ENCODE measurements at regions not wholly inside any gene's neighbourhood (a gene's known extent, or its start where the extent isn't known, plus 50 kb on each side); places are given as distances from the start of the nearest gene placed in this dataset.

DNA sequence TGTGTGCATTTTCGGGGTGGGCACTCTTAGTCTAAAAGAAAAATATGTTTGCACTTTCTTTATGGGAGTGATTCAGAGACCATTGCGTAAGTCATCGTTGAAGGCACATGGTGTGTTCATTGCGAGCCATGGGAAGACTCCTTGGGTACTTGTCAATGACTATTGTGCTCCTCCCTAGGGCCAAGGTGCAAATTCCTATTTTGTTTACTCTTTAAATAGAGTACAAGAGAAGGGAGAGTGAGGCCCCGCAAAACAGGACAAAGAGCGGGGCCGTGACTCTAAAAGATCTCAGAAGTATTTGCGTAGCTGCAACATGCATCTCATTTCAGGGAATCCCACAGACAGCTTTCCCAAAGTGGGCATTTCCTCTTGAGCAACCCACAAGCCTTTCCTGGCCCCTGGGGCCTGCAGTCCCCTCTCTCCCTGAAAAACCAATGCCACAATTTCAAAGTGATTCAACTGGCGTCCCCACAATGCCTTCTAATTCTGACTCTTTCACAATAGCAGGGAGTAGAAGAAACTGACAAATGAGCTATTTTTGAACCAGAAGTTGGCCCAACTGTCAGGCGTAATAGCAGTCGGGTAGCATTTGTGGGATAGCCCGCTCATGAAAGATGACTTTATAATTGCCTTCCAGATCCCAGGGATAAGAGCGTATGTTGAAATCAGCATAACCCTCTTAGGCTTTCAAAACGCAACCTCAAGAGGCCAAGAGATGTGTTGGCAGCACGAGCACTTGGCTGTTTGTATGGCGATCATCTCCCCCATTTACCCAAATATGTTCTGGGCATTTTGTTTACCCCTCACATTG lies 277.9 kb upstream of the BMP2 start (continued):
- TF ChIP-seq, protein P1, sequence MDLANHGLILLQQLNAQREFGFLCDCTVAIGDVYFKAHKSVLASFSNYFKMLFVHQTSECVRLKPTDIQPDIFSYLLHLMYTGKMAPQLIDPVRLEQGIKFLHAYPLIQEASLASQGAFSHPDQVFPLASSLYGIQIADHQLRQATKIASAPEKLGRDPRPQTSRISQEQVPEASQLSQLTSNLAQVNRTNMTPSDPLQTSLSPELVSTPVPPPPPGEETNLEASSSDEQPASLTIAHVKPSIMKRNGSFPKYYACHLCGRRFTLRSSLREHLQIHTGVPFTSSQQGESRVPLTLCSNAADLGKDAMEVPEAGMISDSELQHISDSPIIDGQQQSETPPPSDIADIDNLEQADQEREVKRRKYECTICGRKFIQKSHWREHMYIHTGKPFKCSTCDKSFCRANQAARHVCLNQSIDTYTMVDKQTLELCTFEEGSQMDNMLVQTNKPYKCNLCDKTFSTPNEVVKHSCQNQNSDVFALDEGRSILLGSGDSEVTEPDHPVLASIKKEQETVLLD (CRISPR knock-in tag; IDR thresholded peaks at IDR 0.05; ENCODE audit: low read depth) = no peak
- TF ChIP-seq U2AF2 (IDR thresholded peaks at IDR 0.05; ENCODE audit: low read depth, low read length) (no peak), FOSL2 (CRISPR knock-in tag; IDR thresholded peaks at IDR 0.05) (peak; percentile 80), RFXAP (CRISPR knock-in tag; IDR thresholded peaks at IDR 0.05; ENCODE audit: borderline replicate concordance) (no peak), FOXJ3 (CRISPR knock-in tag; IDR thresholded peaks at IDR 0.05; ENCODE audit: borderline replicate concordance) (no peak), ZNF460 (CRISPR knock-in tag; IDR thresholded peaks at IDR 0.05; ENCODE audit: borderline replicate concordance) (no peak), KDM6A (CRISPR knock-in tag; IDR thresholded peaks at IDR 0.05; ENCODE audit: low read depth) (peak; percentile 38; the same call in 1 of the 2 replicates), ZNF598 (CRISPR knock-in tag; IDR thresholded peaks at IDR 0.05; ENCODE audit: borderline replicate concordance) (no peak), ZNF263 (CRISPR knock-in tag; IDR thresholded peaks at IDR 0.05) (no peak), BRD4 (CRISPR knock-in tag; IDR thresholded peaks at IDR 0.05) (no peak), ZKSCAN8 (CRISPR knock-in tag; IDR thresholded peaks at IDR 0.05; ENCODE audit: borderline replicate concordance) (no peak), ZNF124 (CRISPR knock-in tag; IDR thresholded peaks at IDR 0.05) (no peak)
- TF ChIP-seq, protein P2, sequence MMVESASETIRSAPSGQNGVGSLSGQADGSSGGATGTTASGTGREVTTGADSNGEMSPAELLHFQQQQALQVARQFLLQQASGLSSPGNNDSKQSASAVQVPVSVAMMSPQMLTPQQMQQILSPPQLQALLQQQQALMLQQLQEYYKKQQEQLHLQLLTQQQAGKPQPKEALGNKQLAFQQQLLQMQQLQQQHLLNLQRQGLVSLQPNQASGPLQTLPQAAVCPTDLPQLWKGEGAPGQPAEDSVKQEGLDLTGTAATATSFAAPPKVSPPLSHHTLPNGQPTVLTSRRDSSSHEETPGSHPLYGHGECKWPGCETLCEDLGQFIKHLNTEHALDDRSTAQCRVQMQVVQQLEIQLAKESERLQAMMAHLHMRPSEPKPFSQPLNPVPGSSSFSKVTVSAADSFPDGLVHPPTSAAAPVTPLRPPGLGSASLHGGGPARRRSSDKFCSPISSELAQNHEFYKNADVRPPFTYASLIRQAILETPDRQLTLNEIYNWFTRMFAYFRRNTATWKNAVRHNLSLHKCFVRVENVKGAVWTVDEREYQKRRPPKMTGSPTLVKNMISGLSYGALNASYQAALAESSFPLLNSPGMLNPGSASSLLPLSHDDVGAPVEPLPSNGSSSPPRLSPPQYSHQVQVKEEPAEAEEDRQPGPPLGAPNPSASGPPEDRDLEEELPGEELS (CRISPR knock-in tag; IDR thresholded peaks at IDR 0.05) = peak; percentile 41; the same call in 1 of the 2 replicates
- TF ChIP-seq, protein P3, sequence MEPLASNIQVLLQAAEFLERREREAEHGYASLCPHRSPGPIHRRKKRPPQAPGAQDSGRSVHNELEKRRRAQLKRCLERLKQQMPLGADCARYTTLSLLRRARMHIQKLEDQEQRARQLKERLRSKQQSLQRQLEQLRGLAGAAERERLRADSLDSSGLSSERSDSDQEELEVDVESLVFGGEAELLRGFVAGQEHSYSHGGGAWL (CRISPR knock-in tag; IDR thresholded peaks at IDR 0.05) = no peak
- TF ChIP-seq, protein P4, sequence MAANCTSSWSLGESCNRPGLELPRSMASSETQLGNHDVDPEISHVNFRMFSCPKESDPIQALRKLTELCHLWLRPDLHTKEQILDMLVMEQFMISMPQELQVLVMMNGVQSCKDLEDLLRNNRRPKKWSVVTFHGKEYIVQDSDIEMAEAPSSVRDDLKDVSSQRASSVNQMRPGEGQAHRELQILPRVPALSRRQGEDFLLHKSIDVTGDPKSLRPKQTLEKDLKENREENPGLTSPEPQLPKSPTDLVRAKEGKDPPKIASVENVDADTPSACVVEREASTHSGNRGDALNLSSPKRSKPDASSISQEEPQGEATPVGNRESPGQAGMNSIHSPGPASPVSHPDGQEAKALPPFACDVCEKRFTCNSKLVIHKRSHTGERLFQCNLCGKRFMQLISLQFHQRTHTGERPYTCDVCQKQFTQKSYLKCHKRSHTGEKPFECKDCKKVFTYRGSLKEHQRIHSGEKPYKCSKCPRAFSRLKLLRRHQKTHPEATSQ (CRISPR knock-in tag; IDR thresholded peaks at IDR 0.05; ENCODE audit: borderline replicate concordance) = no peak
- TF ChIP-seq, protein P5, sequence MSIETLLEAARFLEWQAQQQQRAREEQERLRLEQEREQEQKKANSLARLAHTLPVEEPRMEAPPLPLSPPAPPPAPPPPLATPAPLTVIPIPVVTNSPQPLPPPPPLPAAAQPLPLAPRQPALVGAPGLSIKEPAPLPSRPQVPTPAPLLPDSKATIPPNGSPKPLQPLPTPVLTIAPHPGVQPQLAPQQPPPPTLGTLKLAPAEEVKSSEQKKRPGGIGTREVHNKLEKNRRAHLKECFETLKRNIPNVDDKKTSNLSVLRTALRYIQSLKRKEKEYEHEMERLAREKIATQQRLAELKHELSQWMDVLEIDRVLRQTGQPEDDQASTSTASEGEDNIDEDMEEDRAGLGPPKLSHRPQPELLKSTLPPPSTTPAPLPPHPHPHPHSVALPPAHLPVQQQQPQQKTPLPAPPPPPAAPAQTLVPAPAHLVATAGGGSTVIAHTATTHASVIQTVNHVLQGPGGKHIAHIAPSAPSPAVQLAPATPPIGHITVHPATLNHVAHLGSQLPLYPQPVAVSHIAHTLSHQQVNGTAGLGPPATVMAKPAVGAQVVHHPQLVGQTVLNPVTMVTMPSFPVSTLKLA (IDR thresholded peaks at IDR 0.05) = no peak
- TF ChIP-seq, protein P6, sequence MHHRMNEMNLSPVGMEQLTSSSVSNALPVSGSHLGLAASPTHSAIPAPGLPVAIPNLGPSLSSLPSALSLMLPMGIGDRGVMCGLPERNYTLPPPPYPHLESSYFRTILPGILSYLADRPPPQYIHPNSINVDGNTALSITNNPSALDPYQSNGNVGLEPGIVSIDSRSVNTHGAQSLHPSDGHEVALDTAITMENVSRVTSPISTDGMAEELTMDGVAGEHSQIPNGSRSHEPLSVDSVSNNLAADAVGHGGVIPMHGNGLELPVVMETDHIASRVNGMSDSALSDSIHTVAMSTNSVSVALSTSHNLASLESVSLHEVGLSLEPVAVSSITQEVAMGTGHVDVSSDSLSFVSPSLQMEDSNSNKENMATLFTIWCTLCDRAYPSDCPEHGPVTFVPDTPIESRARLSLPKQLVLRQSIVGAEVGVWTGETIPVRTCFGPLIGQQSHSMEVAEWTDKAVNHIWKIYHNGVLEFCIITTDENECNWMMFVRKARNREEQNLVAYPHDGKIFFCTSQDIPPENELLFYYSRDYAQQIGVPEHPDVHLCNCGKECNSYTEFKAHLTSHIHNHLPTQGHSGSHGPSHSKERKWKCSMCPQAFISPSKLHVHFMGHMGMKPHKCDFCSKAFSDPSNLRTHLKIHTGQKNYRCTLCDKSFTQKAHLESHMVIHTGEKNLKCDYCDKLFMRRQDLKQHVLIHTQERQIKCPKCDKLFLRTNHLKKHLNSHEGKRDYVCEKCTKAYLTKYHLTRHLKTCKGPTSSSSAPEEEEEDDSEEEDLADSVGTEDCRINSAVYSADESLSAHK (CRISPR knock-in tag; IDR thresholded peaks at IDR 0.05; ENCODE audit: borderline replicate concordance) = no peak
- TF ChIP-seq, protein P7, sequence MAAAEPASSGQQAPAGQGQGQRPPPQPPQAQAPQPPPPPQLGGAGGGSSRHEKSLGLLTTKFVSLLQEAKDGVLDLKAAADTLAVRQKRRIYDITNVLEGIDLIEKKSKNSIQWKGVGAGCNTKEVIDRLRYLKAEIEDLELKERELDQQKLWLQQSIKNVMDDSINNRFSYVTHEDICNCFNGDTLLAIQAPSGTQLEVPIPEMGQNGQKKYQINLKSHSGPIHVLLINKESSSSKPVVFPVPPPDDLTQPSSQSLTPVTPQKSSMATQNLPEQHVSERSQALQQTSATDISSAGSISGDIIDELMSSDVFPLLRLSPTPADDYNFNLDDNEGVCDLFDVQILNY (CRISPR knock-in tag; conservative IDR thresholded peaks at IDR 0.05) = no peak
